LNCaP clone FGC (cell line): ENCODE measurements at regions not wholly inside any gene's neighbourhood (a gene's known extent, or its start where the extent isn't known, plus 50 kb on each side); places are given as distances from the start of the nearest gene placed in this dataset.
"Not testable (repeated sequence)": the region's sequence is repeated elsewhere in the genome, so short reads cannot be mapped to it uniquely, and the experiment has no call there.

Experiments
- DNase-seq: peaks from one replicate; pipeline ENCODE4 v3.0.0-alpha.2; 2011; ENCODE audit warnings: low read depth
- H3K4me3 ChIP-seq: 2 replicates; pipeline ENCODE4 v1.5.1; 2011; ENCODE audit warnings: mild to moderate bottlenecking, low read depth, low read length, control low read depth
- CTCF ChIP-seq: IDR thresholded peaks from 2 replicates; pipeline ENCODE4 v1.5.1; 2012; ENCODE audit warnings: mild to moderate bottlenecking; ENCODE audit not compliant: control insufficient read depth, insufficient read depth; ENCODE audit errors: extremely low read depth

- no peak overlapping the region for H3K4me3 ChIP-seq
- DNase-seq, result no peak
- TF ChIP-seq CTCF, result no peak
Measured at GRCh38 chr4:127450276-127450675, 182.5 kb upstream of the INTU start.

GRCh38 chr4:127463883-127464282, 168.9 kb upstream of the INTU start:
- H3K4me3 ChIP-seq, result no peak overlapping the region
- no peak for DNase-seq
- TF ChIP-seq CTCF, result no peak

GRCh38 chr4:127469542-127469941, 163.2 kb upstream of the INTU start:
- DNase-seq, result no peak
- no peak overlapping the region for H3K4me3 ChIP-seq

GRCh38 chr4:127469959-127470809, 162.6 kb upstream of the INTU start:
- H3K4me3 ChIP-seq, result no peak overlapping the region
- TF ChIP-seq CTCF, result no peak
- no peak for DNase-seq

More at GRCh38 chr4:127469542-127469941, 163.2 kb upstream of the INTU start:
- TF ChIP-seq CTCF, result no peak

GRCh38 chr4:127478271-127478670, 154.5 kb upstream of the INTU start:
- DNase-seq, H3K4me3 ChIP-seq: not testable (repeated sequence)

GRCh38 chr4:127479031-127479622, 153.6 kb upstream of the INTU start:
- H3K4me3 ChIP-seq, result no peak overlapping the region
- peak; percentile 11 for DNase-seq
- TF ChIP-seq CTCF, result peak; percentile 65

GRCh38 chr4:127482049-127482448, 150.7 kb upstream of the INTU start:
- TF ChIP-seq CTCF, result no peak
- H3K4me3 ChIP-seq, result no peak overlapping the region
- no peak for DNase-seq
